ENCODE measurements at regions not wholly inside any gene's neighbourhood (a gene's known extent, or its start where the extent isn't known, plus 50 kb on each side); places are given as distances from the start of the nearest gene placed in this dataset.

GRCh38 chr20:39150501-39150900 lies 188.4 kb downstream of the DHX35 start:
- H3K4me3 ChIP-seq (ENCODE audit: low read length, poor library complexity, severe bottlenecking) = no peak overlapping the region
- no peaks in the 10 kb centered on the region for H3F3A ChIP-seq (ENCODE audit: low read depth)
- no peaks in the 10 kb centered on the region for H3K9me3 ChIP-seq (ENCODE audit: insufficient read depth, low read depth, low read length)
- H2AFZ ChIP-seq (ENCODE audit: low read length) = no peak overlapping the region
- H3K9ac ChIP-seq (ENCODE audit: low read depth, low read length, poor library complexity, severe bottlenecking) = no peak overlapping the region
- TF ChIP-seq EZH2phosphoT487 (IDR thresholded peaks at IDR 0.05; ENCODE audit: borderline replicate concordance) (no peak), CTCF (conservative IDR thresholded peaks at IDR 0.05; ENCODE audit: low read length) (no peak)
- no peaks in the 10 kb centered on the region for H3K79me2 ChIP-seq (ENCODE audit: insufficient read depth, low read length)
- no peaks in the 10 kb centered on the region for H3K27me3 ChIP-seq (ENCODE audit: insufficient read depth, low read length, poor library complexity, severe bottlenecking)
- H3K4me2 ChIP-seq (ENCODE audit: low read depth, low read length, poor library complexity, severe bottlenecking) = no peak overlapping the region
- no peaks in the 10 kb centered on the region for H4K20me1 ChIP-seq (ENCODE audit: insufficient read depth, low read length, poor library complexity, severe bottlenecking)
- H3K4me1 ChIP-seq (ENCODE audit: insufficient read depth, low read length, poor library complexity, severe bottlenecking) = no peaks in the 10 kb centered on the region
- H3K9me2 ChIP-seq (replicated peaks; ENCODE audit: low read depth, low read length) = no peaks in the 10 kb centered on the region
- H3K36me3 ChIP-seq (ENCODE audit: insufficient read depth, low read length) = no peaks in the 10 kb centered on the region

GRCh38 chr20:39146394-39146793 lies 184.2 kb downstream of the DHX35 start:
- TF ChIP-seq CTCF (conservative IDR thresholded peaks at IDR 0.05; ENCODE audit: low read length) (no peak), EZH2phosphoT487 (IDR thresholded peaks at IDR 0.05; ENCODE audit: borderline replicate concordance) (no peak)
- Histone ChIP-seq H3K4me3 (ENCODE audit: low read length, poor library complexity, severe bottlenecking) (no peak overlapping the region), H3K4me2 (ENCODE audit: low read depth, low read length, poor library complexity, severe bottlenecking) (no peak overlapping the region)

GRCh38 chr20:39145921-39146320 lies 183.8 kb downstream of the DHX35 start:
- Histone ChIP-seq H4K20me1 (ENCODE audit: insufficient read depth, low read length, poor library complexity, severe bottlenecking) (no peaks in the 10 kb centered on the region), H3K9me3 (ENCODE audit: insufficient read depth, low read depth, low read length) (no peaks in the 10 kb centered on the region), H3F3A (ENCODE audit: low read depth) (no peaks in the 10 kb centered on the region), H2AFZ (ENCODE audit: low read length) (no peak overlapping the region), H3K36me3 (ENCODE audit: insufficient read depth, low read length) (no peaks in the 10 kb centered on the region), H3K27me3 (ENCODE audit: insufficient read depth, low read length, poor library complexity, severe bottlenecking) (no peaks in the 10 kb centered on the region), H3K4me3 (ENCODE audit: low read length, poor library complexity, severe bottlenecking) (no peak overlapping the region), H3K9me2 (replicated peaks; ENCODE audit: low read depth, low read length) (no peaks in the 10 kb centered on the region), H3K9ac (ENCODE audit: low read depth, low read length, poor library complexity, severe bottlenecking) (no peak overlapping the region), H3K79me2 (ENCODE audit: insufficient read depth, low read length) (no peaks in the 10 kb centered on the region), H3K4me2 (ENCODE audit: low read depth, low read length, poor library complexity, severe bottlenecking) (no peak overlapping the region), H3K4me1 (ENCODE audit: insufficient read depth, low read length, poor library complexity, severe bottlenecking) (no peaks in the 10 kb centered on the region)
- TF ChIP-seq CTCF (conservative IDR thresholded peaks at IDR 0.05; ENCODE audit: low read length) (no peak), EZH2phosphoT487 (IDR thresholded peaks at IDR 0.05; ENCODE audit: borderline replicate concordance) (no peak)

More at GRCh38 chr20:39146394-39146793, 184.2 kb downstream of the DHX35 start:
- Histone ChIP-seq H2AFZ (ENCODE audit: low read length) (no peak overlapping the region), H3K27me3 (ENCODE audit: insufficient read depth, low read length, poor library complexity, severe bottlenecking) (no peaks in the 10 kb centered on the region), H3K36me3 (ENCODE audit: insufficient read depth, low read length) (no peaks in the 10 kb centered on the region), H3K4me1 (ENCODE audit: insufficient read depth, low read length, poor library complexity, severe bottlenecking) (no peaks in the 10 kb centered on the region), H3K9me3 (ENCODE audit: insufficient read depth, low read depth, low read length) (no peaks in the 10 kb centered on the region), H3K9me2 (replicated peaks; ENCODE audit: low read depth, low read length) (no peaks in the 10 kb centered on the region), H3K79me2 (ENCODE audit: insufficient read depth, low read length) (no peaks in the 10 kb centered on the region), H4K20me1 (ENCODE audit: insufficient read depth, low read length, poor library complexity, severe bottlenecking) (no peaks in the 10 kb centered on the region), H3F3A (ENCODE audit: low read depth) (no peaks in the 10 kb centered on the region), H3K9ac (ENCODE audit: low read depth, low read length, poor library complexity, severe bottlenecking) (no peak overlapping the region)
